NCI-H146 (cell line): ENCODE measurements at regions not wholly inside any gene's neighbourhood (a gene's known extent, or its start where the extent isn't known, plus 50 kb on each side); places are given as distances from the start of the nearest gene placed in this dataset.
"Not testable (repeated sequence)": the region's sequence is repeated elsewhere in the genome, so short reads cannot be mapped to it uniquely, and the experiment has no call there.

Experiments
- DNase-seq: peaks from one replicate; lab custom pipeline; 2025; lab: John Stamatoyannopoulos, UW

DNA sequence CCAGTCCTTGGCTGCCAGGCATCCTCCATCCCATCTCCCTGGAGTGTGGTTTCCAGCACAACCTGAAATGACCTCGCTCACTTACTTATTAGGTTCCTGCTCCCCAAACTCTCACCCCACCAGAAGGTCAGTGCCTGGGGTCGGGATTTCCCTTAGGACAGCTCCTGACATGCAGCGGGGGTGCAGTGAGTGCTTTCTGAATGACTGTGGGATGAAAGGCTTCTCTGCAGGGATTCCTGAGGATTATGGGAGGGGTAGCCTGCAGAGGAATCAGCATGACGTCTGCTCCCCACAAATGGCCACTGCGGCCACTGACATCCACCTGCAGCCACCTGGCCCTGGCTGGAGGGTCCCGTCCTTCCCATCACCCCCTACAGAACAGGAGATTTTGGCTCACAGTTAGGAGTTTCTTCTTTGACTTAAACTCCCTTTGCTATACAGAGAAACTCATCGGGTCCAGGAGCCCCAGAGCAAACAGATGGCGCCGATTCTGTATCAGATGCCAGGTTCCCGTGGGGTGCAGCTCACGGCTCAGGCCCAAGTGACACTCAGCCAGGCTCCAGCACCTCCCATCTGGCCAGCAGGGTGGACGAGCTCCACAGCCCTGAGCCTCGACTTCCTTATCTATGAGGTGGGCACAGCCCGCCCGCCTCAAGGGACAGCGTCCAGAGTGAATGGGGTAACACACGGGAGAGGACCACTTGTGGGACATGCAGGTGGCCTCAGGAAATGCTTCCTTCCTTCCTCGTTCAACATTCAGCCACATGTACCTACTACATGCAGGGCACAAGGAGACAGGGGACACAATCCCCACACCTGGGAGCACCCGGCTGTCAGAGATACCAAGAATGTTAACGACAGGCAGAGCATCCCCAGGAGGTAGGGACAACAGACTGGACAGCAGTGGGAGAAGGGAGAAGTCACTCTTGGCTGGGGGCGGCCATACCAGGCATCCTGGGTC lies 69.8 kb downstream of the RMI2 start:
- no peak for DNase-seq

- no peak for DNase-seq
These were observed 71.2 kb downstream of the RMI2 start for GRCh38 chr16:11416228-11417001.

DNA sequence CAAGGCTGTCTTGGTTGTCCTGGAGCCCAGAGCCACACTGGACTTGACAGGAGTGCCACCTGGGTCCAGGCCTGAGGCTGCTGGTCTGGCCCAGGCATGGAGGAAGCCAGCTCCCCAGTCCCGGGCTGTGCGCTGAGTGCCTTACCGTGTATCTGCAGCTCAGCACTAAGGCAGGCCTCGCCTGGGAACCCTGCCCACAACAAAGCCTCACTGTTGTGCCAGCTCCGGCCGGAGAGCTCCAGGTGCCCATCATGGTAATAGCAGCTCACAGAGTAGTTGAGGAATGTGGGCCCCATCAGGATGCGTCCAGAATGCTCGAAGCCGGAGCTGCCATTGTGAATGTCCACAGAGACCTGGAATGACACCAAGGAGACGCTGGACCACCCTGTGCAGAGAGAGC lies 72.2 kb downstream of the RMI2 start:
- no peak for DNase-seq

- DNase-seq: no peak
These were observed 73.2 kb downstream of the RMI2 start for GRCh38 chr16:11418506-11418905.

GRCh38 chr16:11420067-11420466 lies 74.8 kb downstream of the RMI2 start:
- not testable (repeated sequence) for DNase-seq

- DNase-seq: no peak
These were observed 75.6 kb downstream of the RMI2 start for GRCh38 chr16:11420895-11421294.

- no peak for DNase-seq
These were observed 77.4 kb downstream of the RMI2 start for GRCh38 chr16:11422381-11423314.

GRCh38 chr16:11423315-11424117 lies 78.3 kb downstream of the RMI2 start:
- no peak for DNase-seq

DNA sequence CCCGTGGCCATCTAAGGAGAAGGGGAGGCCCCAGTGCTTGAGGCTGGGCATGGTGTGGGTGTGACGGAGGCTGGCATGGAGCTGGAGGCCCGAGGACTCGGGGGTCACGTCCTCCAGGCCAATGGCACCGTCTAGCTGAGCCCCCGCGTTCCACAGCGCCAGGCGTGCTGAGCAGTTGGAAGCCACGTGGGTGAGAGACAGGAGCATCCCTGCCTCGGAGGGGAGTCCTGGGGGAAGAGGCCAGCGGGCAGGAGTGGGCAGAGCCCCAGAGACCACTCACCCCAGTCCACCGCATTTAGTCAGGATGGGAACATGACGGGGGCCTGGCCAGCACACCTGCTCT lies 78.8 kb downstream of the RMI2 start:
- no peak for DNase-seq

- DNase-seq: no peak
These were observed 79.9 kb downstream of the RMI2 start for GRCh38 chr16:11425140-11425539.

DNA sequence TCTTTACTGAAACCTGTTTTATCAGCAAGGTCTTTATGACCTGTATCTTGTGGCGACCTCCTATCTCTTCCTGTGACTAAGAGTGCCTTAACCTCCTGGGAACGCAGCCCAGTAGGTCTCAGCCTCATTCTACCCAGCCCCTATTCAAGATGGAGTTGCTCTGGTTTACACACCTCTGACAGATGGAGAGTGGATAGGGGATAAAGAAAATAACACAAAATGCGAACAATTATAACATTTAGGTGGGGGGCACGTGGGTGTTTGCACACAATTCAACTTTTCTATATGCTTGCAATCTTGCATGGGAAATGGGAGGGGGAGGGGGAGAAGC lies 83.3 kb downstream of the RMI2 start:
- DNase-seq: no peak

DNA sequence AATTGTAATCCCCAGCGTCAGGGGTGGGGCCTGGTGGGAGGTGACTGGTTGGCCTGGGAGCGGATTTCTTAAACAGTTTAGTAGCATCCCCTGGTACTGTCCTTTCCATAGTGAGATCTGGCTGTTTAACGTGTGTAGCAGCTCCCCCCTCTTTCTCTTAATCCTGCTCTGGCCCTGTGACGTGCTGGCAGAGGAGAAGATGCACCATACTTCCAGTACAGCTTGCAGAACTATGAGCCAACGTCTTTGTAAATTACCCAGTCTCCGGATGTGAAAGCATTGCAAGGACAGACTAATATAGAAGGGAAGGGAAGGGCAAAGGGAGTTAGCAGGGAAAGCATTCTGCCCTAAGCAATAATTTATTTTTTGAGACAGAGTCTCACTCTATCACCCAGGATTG lies 83.9 kb downstream of the RMI2 start:
- no peak for DNase-seq

- no peak for DNase-seq
These were observed 84.6 kb downstream of the RMI2 start for GRCh38 chr16:11429823-11430222.

DNA sequence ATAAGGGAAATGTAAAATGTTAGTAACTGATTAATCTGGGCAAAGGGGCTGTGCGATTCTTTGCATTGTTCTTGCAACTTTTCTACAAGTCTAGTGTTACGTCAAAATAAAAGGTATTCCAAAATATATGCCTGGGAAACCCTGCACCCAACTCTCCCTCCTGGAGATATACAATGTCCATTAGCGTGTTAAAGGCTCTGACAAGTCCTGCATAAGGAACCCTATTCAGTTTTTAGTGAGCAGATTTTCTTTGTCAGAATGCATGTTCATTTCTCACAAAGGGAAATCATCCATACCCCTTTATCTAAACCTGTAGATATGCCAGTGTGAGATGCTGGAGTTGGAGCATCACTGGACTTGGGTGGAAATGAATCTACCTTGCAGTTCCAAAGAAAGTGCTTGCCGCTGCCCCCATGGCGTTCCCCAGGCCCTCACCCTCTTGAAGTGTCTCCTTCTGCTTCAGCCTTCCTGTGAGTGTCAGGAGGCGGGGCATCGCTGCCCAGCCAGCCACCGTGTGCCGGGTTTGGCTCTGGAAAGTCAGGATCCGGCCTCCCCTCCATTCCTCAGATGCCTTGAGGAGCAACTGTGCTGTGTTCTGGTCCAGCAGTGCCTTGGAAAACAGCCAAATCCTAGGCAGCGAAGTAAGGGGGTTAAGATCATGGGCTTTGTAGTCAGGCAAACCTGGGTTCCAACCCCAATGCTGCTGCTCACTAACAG lies 85.5 kb downstream of the RMI2 start:
- no peak for DNase-seq

DNA sequence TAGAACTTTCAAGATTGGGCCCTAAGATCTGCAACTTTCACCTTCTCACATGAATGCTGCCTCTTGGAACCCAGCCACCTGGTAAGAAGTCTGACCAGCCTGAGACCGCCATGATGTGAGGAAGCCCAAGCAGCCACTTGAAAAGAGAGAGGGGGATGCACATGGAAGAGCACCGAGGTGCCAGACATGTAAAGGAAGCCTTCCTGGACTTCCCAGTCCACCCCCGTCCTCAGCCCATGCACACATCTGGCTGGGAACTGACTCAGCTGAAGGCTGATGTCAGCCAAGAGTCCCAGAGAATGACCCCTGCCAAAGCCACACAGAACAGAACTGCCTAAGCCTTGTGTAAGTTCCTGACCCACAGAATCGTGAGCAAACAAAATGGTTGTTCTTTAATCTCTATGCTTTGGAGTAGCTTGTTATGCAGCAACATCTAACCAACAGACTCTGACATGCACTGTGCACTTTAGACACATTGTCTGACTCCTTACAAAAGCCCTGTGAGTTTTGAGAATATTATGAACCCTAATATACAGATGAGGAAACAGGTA lies 86.7 kb downstream of the RMI2 start:
- DNase-seq: no peak

- DNase-seq: no peak
These were observed 87.7 kb downstream of the RMI2 start for GRCh38 chr16:11432856-11433395.

- no peak for DNase-seq
These were observed 90.3 kb downstream of the RMI2 start for GRCh38 chr16:11435576-11435975.

- DNase-seq: no peak
These were observed 91.8 kb downstream of the RMI2 start for GRCh38 chr16:11437069-11437468.

- DNase-seq: no peak
These were observed 94.8 kb downstream of the RMI2 start for GRCh38 chr16:11439790-11440656.
